ENCODE measurements at regions not wholly inside any gene's neighbourhood (a gene's known extent, or its start where the extent isn't known, plus 50 kb on each side); places are given as distances from the start of the nearest gene placed in this dataset.
"Not testable (repeated sequence)": the region's sequence is repeated elsewhere in the genome, so short reads cannot be mapped to it uniquely, and the experiment has no call there.

DNA sequence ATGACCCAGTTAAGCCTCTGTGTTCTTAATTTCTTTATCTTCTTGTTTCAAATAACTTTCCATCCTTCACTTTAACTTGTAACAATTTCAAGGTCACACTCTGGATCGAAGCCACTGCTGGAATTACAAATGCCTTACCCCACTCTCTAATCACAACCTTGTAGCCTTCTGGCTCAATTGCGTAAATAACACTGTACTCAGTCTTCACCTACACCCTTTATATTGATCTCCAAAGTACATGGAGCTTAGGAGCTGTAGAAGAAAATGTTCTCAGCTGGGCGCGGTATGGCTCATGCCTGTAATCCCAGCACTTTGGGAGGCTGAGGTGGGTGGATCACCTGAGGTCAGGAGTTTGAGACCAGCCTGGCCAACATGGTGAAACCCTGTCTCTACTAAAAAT is 164.3 kb upstream of the NPSR1 start:
- no peak for DNase-seq

DNA sequence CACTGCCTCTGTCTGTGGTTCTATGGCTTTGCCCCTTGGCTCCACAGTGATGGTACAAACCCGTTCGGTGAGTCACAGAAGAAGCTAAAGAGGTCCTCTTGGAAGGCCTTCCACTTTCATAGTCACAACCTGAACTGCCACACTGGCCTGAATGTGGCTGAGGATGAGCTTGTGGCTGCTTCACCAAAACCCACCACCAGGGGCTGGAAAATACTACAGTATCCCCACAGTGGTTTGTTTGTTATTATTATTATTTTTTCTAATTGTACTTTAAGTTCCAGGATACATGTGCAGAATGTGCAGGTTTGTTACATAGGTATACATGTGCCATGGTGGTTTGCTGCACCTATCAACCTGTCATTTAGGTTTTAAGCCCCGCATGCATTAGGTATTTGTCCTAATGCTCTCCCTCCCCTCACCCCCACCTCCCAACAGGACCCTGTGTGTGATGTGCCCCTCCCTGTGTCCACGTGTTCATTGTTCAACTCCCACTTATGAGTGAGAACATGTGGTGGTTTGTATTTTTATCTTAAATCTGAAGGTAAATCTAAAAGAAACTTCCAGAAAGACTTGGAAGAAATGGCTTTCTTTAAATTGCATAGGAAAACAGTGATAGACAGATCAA is 160.8 kb upstream of the NPSR1 start:
- no peak for DNase-seq

DNA sequence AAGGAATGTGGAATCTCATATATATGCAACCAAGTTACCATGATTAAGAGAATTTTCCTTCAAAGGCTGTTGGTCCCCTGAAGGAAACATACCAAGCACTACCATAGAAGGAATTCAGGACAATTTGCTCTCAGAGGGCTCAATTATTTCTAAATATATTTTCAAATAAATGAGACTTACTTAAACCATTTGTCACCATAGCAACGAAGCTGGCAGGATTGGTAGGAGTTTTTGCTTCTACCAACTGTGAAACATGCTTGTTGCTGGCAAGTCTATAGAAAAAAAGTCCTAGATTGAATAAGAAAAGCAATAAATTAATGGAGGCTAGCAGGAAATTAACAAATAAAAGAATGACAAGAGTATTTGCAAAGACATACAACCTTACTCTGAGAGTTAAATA is 156.9 kb upstream of the NPSR1 start:
- no peak for DNase-seq

DNA sequence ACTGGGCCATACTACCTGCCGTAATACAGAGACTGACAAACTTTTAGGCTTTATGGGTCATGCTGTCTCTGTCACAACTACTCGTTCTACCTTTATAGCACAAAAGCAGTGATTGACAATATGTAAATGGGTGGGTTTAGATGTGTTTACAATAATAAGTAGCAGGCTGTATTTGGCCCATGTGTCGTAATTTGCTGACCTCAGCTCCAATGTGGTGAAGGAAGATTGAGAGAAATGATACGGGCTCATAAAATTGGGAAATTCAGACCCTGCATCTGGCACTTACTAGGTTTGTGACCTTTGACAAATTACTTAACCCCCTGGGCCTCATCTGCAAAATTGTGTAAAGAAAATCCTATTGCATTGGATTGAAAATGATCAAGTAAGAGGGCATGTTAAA is 150.8 kb upstream of the NPSR1 start:
- no peak for DNase-seq

DNA sequence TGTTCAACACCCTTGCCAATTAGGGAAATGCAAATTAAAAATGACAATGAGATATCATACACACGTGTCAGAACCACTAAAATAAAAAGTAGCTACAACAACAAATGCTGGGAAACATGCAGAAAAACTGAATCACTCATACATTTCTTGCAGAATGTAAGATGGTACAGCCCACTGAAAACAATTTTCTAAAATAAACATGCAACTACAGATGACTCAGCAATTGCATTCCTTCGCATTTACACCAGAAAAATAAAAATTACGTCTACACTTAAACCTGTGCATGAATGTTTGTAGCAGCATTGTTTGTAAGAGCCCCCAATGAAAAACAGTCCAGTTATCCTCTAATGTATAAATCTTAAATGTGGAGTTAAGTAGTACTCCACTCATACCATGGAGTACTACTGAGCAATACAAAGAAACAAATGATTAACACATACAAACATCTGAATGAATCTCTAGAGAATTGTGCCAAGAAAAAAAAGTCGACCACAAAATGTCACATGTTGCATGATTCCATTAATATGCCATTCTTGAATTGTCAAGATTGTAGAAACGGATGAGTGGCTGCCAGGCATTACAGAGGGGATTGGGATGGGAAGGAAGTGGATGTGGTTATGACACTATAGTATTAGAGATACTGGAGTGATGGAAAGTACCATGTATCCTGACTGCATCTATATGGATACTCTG is 134.6 kb upstream of the NPSR1 start:
- no peak for DNase-seq

DNA sequence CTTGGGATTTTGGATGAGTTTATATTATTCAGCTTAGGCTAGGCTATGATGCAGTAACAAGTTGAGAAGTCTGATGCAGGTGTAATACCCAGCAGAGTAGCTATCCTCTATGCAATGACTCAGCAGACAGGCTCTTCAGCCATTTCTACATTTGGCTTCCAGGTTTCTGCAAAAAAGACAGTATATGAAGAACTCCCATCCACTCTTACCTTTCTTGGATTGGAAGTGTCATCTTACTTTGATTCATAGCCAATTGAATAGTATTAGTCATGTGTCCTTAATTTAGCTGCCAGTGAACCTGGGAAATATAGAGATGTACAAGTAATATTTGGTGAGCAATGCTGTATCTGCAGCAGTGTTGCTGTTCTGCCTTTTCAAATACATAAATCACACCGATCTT is 127.8 kb upstream of the NPSR1 start:
- DNase-seq: no peak

DNA sequence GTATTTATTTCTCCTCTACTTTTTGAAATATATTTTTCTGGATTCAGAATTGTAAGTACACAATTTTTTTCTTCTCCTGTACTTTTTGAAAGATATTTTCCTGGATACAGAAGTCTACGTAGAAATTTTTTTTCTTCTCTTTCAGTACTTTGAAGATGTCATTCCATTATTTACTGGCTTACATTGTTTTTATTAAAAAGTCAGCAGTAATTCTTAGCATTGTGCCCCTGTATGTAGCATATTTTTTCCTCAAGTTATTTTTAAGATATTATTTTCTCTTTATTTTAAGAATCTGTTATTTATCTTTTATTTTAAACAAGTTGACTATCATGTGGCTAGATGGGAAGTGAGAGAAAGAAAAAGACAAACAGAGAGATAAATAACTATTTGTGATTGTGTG is 119.0 kb upstream of the NPSR1 start:
- no peak for DNase-seq

DNA sequence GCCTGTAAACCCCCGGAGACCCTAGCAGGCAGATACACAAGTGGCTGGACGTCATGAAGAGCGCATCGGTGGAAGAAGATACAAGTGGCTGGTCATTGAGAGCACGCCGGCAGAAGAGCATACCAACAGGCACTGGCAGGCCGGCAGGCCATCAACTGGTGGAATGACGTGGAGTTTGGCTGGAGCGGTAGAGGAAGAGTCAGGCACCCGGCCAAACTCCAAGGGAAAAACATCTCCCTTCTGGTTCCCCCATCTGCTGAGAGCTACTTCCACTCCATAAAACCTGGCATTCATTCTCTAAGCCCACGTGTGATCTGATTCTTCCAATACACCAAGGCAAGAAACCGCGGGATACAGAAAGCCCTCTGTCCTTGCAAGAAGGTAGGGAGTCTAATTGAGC is 113.4 kb upstream of the NPSR1 start:
- no peak for DNase-seq

DNA sequence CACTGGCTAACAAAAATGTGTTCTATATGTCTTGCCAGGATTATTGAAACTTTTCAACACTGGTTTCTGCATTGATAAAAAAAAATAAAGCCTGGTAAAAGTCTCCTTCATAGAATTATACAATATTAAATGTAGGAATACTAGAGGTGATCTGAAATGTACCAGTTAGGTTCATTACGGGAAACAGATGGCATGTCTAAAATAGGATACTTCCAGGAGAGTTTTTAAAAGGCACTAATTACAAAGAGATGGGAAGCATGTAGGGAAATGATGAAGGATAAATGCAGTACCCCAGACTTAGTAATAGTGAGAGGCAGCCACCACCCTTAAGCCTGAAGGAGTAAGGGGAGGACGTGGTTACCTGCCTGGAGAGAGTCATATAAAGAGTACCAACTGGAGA is 107.0 kb upstream of the NPSR1 start:
- DNase-seq: no peak

DNA sequence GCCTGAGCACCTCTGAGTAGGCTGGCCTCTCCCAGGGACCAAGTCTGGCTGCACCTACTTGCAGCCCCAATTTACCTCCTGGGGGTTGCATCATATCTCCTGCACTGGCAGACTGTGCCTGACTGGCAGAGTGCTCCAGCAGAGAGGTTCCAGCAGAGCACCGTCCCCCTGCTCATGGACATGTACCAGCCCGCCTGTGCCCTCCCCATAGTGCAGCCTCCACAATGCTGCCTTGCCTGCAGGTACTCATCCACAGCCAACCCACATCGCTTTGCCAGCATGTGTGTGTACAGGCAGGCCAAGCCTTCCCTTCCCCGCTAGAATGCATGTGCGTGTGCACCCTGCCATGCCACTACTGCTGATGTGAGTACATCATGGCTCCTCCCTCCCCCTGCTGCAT is 105.5 kb upstream of the NPSR1 start:
- no peak for DNase-seq

DNA sequence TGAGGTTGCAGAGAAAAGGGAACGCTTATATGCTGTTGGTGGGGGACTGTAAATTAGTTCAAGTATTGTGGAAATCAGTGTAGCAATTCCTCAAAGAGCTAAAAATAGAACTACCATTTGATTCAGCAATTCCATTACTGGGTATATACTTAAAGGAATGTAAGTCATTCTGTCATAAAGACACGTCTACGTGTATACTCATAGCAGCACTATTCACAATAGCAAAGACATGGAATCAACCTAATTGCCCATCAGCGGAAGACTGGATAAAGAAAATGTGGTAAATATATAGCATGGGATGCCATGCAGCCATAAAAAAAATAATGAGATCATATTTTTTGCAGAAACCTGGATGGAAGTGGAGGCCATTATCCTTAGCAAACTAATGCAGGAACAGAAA is 100.0 kb upstream of the NPSR1 start:
- no peak for DNase-seq

DNA sequence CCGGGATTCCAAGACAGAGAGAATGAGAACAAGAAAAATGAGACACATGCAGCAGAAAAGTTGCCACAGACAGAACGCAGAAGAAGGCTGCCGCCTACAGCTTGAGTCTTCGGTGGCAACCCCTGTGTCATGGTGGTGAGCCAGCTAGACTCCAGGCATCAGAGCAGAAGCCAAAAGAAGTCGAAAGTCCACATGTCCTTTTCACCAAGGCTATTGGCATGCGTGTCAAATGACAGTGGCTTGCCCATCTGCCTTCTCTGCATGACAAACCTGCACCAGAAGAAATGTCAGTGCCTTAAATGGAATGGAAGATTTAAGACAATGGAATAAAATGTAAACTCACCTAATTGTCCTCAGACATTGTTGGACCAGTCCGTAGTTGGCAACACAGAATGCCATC is 93.9 kb upstream of the NPSR1 start:
- no peak for DNase-seq

DNA sequence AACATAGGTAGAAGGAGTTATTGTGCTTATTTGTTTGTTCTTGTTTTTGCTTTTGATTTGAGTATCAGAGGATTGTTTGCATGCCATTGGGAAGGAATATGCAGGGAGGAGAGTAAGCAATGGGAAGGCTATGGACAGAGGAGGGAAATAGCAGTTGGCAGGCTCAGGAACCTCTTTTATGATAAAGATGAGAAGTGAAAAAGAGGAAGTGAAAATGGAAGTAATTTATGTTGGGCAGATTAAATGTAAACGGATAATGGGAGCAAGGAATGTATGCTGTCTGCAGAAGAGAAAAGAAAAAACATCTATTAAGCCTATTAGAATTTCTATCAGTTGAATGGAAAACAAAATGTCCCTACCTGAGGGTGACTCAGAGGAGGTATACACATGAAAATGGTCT is 90.1 kb upstream of the NPSR1 start:
- DNase-seq: no peak

DNA sequence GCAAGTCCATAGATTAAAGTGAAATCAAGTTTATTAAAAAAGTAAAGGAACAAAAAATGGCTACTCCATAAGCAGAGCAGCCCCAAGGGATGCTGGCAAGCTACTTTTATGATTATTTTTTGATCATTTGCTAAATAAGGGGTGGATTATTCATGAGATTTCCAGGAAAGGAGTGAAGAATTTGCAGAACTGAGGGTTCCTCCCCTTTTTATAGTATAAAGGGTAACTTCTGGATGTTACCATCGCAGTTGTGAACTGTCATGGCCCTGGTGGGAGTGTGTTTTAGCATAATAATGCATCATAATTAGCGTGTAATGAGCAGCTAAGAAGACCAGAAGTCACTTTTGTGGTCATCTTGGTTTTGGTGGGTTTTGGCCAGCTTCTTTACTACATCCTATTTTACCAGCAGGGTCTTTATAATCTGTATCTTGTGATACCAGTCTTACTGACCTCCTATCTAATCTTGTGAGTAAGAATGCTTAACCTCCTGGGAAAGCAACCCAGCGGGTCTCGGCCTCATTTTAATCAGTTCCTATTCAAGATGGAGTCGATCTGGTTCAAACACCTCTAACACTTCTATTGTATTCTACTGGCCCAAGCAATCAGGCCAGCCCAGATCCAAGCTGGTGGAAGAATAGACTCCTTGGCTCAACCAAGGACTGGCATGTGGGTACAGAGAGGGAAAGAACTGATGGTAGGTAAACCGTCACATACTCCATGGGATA is 87.9 kb upstream of the NPSR1 start:
- no peak for DNase-seq

DNA sequence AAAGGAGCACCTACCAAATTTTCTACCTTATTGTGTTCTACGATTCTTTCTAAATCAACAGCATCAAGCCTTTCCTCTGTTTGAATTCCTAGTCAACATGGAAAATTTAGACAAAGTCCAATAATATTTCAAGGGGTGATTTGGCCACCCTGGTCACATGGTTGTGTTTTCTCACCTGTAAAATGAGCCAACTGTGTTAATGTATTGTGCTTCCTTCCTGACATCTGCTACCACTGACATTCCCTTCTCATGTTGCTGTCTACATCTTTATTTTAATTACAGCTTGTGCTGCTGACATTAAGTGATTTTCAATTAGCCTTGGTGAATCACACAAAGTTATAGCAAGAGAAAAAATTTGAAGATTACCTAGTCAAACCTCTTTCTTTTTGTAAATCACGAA is 83.0 kb upstream of the NPSR1 start:
- no peak for DNase-seq

DNA sequence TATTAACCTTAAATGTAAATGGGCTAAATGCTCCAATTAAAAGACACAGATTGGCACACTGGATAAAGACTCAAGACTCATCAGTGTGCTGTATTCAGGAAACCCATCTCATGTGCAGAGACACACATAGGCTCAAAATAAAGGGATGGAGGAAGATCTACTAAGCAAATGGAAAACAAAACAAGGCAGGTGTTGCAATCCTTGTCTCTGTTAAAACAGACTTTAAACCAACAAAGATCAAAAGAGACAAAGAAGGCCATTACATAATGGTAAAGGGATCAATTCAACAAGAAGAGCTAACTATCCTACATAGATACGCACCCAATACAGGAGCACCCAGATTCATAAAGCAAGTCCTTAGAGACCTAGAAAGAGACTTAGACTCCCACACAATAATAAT is 80.1 kb upstream of the NPSR1 start:
- not testable (repeated sequence) for DNase-seq

DNA sequence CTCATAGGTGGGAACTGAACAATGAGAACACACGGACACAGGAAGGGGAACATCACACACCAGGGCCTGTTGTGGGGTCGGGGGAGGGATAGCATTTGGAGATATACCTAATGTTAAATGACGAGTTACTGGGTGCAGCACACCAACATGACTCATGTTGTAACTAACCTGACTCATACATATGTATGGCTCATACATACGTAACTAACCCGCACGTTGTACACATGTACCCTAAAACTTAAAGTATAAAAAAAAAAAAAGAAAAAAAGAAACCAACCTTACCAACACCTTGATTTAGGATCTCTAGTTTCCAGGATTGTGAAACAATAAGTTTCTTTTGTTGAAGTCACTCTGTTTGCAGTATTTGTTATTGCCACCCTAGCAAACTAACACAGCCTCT is 76.3 kb upstream of the NPSR1 start:
- DNase-seq: not testable (repeated sequence)

DNA sequence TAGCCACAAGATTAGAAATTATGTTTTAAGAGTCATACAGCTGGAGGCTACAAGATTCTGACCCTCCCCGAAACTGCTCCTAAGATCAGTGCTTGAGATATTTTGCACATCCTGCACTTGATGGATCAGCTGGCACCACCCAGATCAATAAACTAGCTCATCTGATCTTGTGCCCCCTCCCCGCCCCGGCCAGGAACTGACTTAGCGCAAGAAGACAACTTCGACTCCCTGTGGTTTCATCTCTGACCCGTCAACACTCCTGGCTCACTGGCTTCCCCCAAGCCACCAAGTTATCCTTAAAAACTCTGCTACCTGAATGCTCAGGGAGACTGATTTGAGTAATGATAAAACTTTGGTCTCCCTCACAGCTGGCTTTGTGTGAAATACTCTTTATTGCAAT is 73.5 kb upstream of the NPSR1 start:
- DNase-seq: no peak

DNA sequence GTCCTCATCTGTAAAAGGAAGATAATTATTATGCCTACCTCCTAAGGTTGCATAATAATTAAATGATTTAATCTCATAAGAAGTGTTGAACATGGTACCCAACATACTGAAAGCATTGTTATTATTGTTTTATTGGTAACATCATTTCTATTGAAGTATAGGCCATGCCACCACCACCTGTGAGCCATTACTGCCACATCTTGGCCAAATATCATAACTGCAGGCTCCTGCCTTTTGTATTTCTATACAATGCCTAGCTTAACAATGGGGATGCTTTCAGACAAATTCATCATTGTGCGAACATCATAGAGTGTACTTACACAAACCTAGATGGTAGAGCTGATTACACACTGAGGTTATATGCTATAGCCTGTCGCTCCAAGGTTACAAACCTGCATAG is 61.1 kb upstream of the NPSR1 start:
- peak; percentile 9 for DNase-seq

DNA sequence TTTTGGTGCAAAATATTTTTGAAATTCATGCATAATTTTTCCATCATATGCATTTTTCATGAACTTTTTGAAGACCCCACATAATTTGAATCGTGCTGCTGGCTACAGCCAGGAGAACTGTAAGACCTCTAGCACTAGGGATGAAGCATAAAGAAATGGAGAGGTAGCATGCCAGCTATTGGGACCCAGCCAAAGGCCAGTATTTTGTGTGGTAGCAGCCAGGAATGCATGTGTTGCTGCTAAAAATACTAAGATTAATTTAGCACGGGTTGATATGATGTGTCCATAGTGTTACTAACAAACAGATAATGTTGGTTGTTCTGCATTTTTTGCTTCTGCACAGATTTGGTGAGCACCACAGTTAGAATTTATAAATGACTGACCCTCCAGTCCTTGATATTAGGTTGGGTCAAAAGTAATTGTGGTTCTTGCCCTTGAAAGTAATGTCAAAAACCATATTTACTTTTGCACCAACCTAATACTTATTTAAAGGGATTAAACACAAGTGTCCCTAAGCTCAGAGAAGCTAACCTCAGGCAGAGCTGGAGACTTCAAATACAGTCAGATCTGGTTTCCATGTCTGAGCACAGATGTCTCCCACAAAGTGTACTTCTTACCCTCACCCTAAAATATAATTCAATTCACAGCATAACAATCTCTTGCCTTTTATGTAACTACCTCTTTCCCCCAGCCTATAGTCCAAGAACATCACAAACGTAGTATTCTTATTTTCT is 54.1 kb upstream of the NPSR1 start:
- DNase-seq: no peak
